Chondrocyte (in vitro differentiated cells): ENCODE measurements at regions not wholly inside any gene's neighbourhood (a gene's known extent, or its start where the extent isn't known, plus 50 kb on each side); places are given as distances from the start of the nearest gene placed in this dataset.

Experiments used
- DNase-seq: peaks from one replicate; pipeline ENCODE4 v3.0.0; 2021; ENCODE audit warnings: mixed read lengths, low spot score
- H3K27ac Mint-ChIP-seq: one replicate; pipeline ENCODE4 v1.8.0; 2021; ENCODE audit warnings: mild to moderate bottlenecking, moderate library complexity, mixed read lengths; ENCODE audit not compliant: unreplicated experiment
- H3K27me3 Mint-ChIP-seq: 2 replicates; pipeline ENCODE4 v1.8.0; 2021; ENCODE audit warnings: low read depth, mixed read lengths
- H3K36me3 Mint-ChIP-seq: 2 replicates; pipeline ENCODE4 v1.8.0; 2021; ENCODE audit warnings: low read depth, mixed read lengths
- H3K4me1 Mint-ChIP-seq: 2 replicates; pipeline ENCODE4 v1.8.0; 2021; ENCODE audit warnings: low read depth, mild to moderate bottlenecking, mixed read lengths
- H3K4me3 Mint-ChIP-seq: one replicate; pipeline ENCODE4 v1.8.0; 2021; ENCODE audit warnings: mild to moderate bottlenecking, moderate library complexity, mixed read lengths; ENCODE audit not compliant: unreplicated experiment
- H3K9me3 Mint-ChIP-seq: 2 replicates; pipeline ENCODE4 v1.8.0; 2021; ENCODE audit warnings: low read depth, mixed read lengths
- TF ChIP-seq, protein P1 (sequence below): fragments of 200-600 bp; sonication (generic); IDR thresholded peaks from 2 replicates; pipeline ENCODE4 v1.5.0; 2021; ENCODE audit warnings: antibody characterized with exemption, mild to moderate bottlenecking, moderate library complexity

DNA sequence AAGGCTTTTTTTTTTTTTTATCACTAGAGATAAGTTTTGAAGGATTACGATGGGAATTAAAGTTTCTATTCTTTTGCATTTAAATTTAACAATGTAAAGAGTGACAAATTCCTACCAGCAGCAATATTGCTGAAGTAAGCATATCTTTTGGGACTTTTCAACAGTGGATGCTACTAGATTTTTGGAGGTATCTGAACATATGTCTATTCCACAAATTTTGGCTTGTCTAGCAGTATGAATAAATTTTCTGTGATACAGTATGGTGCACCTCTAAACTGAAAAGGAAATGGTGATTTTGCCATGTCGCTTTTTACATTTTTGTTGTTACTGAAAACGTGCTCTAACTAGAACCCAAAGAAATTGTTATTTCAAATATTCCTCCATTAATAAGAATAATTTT, 368.3 kb upstream of the MANEA start:
- Mint-ChIP-seq H3K36me3 (no peaks in the 10 kb centered on the region), H3K27ac (no peak overlapping the region), H3K9me3 (no peaks in the 10 kb centered on the region), H3K27me3 (peaks cover 11% of the 10 kb centered on the region), H3K4me1 (peaks cover 2% of the 10 kb centered on the region), H3K4me3 (no peak overlapping the region)
- DNase-seq, result no peak
- TF ChIP-seq, protein P1, sequence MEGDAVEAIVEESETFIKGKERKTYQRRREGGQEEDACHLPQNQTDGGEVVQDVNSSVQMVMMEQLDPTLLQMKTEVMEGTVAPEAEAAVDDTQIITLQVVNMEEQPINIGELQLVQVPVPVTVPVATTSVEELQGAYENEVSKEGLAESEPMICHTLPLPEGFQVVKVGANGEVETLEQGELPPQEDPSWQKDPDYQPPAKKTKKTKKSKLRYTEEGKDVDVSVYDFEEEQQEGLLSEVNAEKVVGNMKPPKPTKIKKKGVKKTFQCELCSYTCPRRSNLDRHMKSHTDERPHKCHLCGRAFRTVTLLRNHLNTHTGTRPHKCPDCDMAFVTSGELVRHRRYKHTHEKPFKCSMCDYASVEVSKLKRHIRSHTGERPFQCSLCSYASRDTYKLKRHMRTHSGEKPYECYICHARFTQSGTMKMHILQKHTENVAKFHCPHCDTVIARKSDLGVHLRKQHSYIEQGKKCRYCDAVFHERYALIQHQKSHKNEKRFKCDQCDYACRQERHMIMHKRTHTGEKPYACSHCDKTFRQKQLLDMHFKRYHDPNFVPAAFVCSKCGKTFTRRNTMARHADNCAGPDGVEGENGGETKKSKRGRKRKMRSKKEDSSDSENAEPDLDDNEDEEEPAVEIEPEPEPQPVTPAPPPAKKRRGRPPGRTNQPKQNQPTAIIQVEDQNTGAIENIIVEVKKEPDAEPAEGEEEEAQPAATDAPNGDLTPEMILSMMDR, result no peak

DNA sequence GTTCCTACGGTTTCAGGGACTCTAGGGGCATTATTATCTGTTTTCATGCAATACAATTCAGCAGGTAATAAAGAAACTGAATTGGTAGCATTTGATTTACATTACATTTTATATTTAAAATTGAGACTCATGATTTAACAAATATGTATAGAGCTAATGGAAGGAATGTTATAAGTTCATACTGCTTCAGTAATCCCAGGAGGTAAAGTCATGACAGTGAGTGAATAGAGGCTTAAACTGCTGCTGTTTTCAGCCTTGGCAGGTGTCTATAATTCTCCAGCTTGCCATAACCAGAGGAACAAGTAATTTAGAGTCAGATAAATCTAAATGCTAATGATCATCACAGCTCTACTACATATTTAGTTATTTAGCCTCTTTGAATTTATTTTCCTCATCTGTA, 360.8 kb upstream of the MANEA start:
- Mint-ChIP-seq H3K36me3 (no peaks in the 10 kb centered on the region), H3K4me1 (no peaks in the 10 kb centered on the region), H3K4me3 (no peak overlapping the region), H3K27me3 (peaks cover 17% of the 10 kb centered on the region), H3K9me3 (no peaks in the 10 kb centered on the region), H3K27ac (no peak overlapping the region)
- no peak for DNase-seq
- TF ChIP-seq, protein P1, result no peak

DNA sequence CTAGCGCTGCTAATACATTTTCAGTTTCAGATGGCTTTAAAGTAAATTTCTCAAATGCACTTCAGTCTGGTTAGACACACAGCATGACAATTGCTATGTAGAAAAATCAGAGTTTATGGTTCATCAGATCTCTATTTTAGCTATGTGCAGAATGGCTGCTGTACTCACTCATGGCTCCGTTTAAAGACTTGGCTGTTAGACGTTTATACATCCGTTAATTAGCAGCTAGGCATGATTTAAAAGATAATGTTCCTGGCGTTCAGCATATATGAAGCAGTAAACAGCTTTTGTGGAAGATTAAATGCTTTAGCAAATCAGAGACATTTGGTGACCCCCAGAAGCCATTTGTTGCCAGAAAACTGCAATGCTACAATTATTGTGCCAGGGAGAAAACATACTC, 350.0 kb upstream of the MANEA start:
- Mint-ChIP-seq H3K27me3 (peaks cover 15% of the 10 kb centered on the region), H3K9me3 (no peaks in the 10 kb centered on the region), H3K4me1 (no peaks in the 10 kb centered on the region), H3K27ac (no peak overlapping the region), H3K36me3 (no peaks in the 10 kb centered on the region), H3K4me3 (no peak overlapping the region)
- DNase-seq, result no peak
- TF ChIP-seq, protein P1, result no peak

DNA sequence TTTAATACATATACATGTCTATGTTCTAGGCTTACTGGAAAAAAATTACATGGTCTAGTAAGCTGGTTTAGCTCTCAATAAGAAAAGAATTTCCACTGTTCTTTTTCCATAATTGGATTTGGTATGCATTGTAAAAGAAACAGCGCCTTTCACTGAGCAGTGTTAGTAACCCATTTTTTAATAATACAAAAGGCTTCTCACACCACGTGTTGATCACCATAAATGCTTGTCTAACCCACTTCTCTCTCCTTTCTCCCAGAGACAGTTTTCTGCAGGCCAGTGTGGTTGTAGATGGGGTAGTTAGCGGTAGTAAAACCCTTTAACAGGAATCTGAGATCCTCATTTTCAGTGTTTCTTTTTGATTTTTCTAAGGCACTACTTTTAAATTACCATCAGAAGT, 348.7 kb upstream of the MANEA start:
- Mint-ChIP-seq H3K27ac (no peak overlapping the region), H3K4me3 (no peak overlapping the region), H3K36me3 (no peaks in the 10 kb centered on the region)

DNA sequence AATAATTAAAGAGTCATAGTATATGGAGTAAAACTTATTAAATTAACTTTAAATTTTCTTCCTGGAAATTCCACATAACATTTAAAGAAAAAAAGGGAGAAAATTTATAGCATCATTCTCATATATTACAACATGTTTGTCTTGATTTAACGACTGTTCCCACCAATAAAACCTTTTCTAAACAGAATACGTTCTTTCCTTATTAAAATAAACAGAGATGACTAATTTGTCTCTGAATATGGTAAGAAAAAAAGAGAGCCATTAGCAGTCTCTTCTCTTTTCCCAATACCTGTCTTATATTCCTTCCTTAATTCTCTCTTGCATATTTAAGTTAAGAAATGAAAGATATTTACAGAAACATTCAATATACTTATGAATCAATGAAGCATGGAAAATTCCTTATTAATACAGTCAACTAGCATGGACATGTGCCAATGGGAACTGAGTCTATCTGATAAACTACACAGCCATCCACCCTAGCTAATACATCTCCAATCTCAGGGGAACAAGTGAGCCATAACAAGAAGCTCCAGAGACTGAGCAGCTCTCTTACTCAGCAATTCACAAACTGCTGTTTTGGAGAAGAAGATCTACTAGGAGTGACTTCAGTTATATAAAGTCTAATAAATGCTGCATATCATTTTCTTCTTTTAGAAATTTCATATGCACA, 347.1 kb upstream of the MANEA start:
- DNase-seq, result no peak
- Mint-ChIP-seq H3K9me3 (no peaks in the 10 kb centered on the region), H3K27ac (no peak overlapping the region), H3K4me1 (no peaks in the 10 kb centered on the region), H3K27me3 (peaks cover 12% of the 10 kb centered on the region), H3K36me3 (no peaks in the 10 kb centered on the region), H3K4me3 (no peak overlapping the region)
- TF ChIP-seq, protein P1, result no peak

More for the DNA sequence above, 348.7 kb upstream of the MANEA start:
- TF ChIP-seq, protein P1, result no peak
- Mint-ChIP-seq H3K9me3 (no peaks in the 10 kb centered on the region), H3K4me1 (no peaks in the 10 kb centered on the region), H3K27me3 (peaks cover 15% of the 10 kb centered on the region)
- DNase-seq, result no peak
